ENCODE measurements at regions not wholly inside any gene's neighbourhood (a gene's known extent, or its start where the extent isn't known, plus 50 kb on each side); places are given as distances from the start of the nearest gene placed in this dataset.

DNA sequence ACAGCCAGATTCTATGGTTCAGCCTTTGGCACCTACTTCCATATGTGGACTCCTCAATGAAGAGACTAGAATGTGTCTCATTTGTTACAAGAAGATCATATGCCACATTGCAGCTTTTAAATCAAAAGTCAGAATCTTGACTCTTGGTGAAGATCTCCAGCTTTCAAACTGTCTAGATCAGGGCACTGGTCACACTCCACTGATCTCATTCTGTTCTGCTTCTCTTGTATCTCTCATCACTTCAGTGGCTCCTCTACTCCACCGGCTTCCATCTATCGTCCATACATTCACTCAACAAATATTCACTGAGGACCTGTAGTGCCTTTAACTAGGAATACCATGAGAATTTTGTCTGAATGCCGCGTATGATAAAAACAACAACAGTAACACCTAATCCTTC, 203.3 kb upstream of the LPP start:
- TF ChIP-seq, protein P1, sequence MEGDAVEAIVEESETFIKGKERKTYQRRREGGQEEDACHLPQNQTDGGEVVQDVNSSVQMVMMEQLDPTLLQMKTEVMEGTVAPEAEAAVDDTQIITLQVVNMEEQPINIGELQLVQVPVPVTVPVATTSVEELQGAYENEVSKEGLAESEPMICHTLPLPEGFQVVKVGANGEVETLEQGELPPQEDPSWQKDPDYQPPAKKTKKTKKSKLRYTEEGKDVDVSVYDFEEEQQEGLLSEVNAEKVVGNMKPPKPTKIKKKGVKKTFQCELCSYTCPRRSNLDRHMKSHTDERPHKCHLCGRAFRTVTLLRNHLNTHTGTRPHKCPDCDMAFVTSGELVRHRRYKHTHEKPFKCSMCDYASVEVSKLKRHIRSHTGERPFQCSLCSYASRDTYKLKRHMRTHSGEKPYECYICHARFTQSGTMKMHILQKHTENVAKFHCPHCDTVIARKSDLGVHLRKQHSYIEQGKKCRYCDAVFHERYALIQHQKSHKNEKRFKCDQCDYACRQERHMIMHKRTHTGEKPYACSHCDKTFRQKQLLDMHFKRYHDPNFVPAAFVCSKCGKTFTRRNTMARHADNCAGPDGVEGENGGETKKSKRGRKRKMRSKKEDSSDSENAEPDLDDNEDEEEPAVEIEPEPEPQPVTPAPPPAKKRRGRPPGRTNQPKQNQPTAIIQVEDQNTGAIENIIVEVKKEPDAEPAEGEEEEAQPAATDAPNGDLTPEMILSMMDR (IDR thresholded peaks at IDR 0.05), result no peak
- ATAC-seq (no peak), DNase-seq (no peak)
- no peaks in the 10 kb centered on the region for H3K9me3 ChIP-seq
- no peak overlapping the region for H3K4me3 ChIP-seq
- no peaks in the 10 kb centered on the region for H3K36me3 ChIP-seq (ENCODE audit: low read depth)
- intact Hi-C loops (cut with DNase I, micrococcal nuclease), result no loop called here
- H3K4me1 ChIP-seq (ENCODE audit: low read depth), result no peaks in the 10 kb centered on the region

- DNase-seq, result no peak
- Histone ChIP-seq H3K4me3 (no peak overlapping the region), H3K9me3 (no peaks in the 10 kb centered on the region), H3K36me3 (ENCODE audit: low read depth) (no peaks in the 10 kb centered on the region), H3K4me1 (ENCODE audit: low read depth) (no peaks in the 10 kb centered on the region)
- intact Hi-C loops (cut with DNase I, micrococcal nuclease), result no loop called here
- TF ChIP-seq, protein P1 (IDR thresholded peaks at IDR 0.05), result no peak
- ATAC-seq, result peak; percentile 37
These were observed 202.3 kb upstream of the LPP start for GRCh38 chr3:187951452-187952190.

- H3K36me3 ChIP-seq (ENCODE audit: low read depth), result no peaks in the 10 kb centered on the region
- no peaks in the 10 kb centered on the region for H3K9me3 ChIP-seq
- intact Hi-C loops (cut with DNase I, micrococcal nuclease), result no loop called here
- TF ChIP-seq, protein P1 (IDR thresholded peaks at IDR 0.05), result no peak
- no peaks in the 10 kb centered on the region for H3K4me1 ChIP-seq (ENCODE audit: low read depth)
- DNase-seq (no peak), ATAC-seq (no peak)
- no peak overlapping the region for H3K4me3 ChIP-seq
These were observed 201.1 kb upstream of the LPP start for GRCh38 chr3:187952849-187953248.

- ATAC-seq (no peak), DNase-seq (no peak)
- no peaks in the 10 kb centered on the region for H3K4me1 ChIP-seq (ENCODE audit: low read depth)
- no peaks in the 10 kb centered on the region for H3K36me3 ChIP-seq (ENCODE audit: low read depth)
- H3K4me3 ChIP-seq, result no peak overlapping the region
- TF ChIP-seq, protein P1 (IDR thresholded peaks at IDR 0.05), result no peak
- intact Hi-C loops (cut with DNase I, micrococcal nuclease), result no loop called here
- H3K9me3 ChIP-seq, result no peaks in the 10 kb centered on the region
These were observed 199.5 kb upstream of the LPP start for GRCh38 chr3:187954516-187954872.

GRCh38 chr3:187954873-187955586, 198.9 kb upstream of the LPP start:
- H3K36me3 ChIP-seq (ENCODE audit: low read depth), result no peaks in the 10 kb centered on the region
- TF ChIP-seq, protein P1 (IDR thresholded peaks at IDR 0.05), result no peak
- H3K4me1 ChIP-seq (ENCODE audit: low read depth), result no peaks in the 10 kb centered on the region
- H3K4me3 ChIP-seq, result no peak overlapping the region
- intact Hi-C loops (cut with DNase I, micrococcal nuclease), result no loop called here
- no peaks in the 10 kb centered on the region for H3K9me3 ChIP-seq
- ATAC-seq, result peak; percentile 52
- peak in 1 of 3 donors; percentile 30 for DNase-seq
